Stimulated activated CD8-positive, alpha-beta memory T cell treated with anti-CD3 and anti-CD28 coated beads, Interleukin-7, amount 100 ng/mL, for 4 hours (primary cell): ENCODE measurements at regions not wholly inside any gene's neighbourhood (a gene's known extent, or its start where the extent isn't known, plus 50 kb on each side); places are given as distances from the start of the nearest gene placed in this dataset.

Experiments used
- DNase-seq, 2 donors: peaks; one replicate each; pipeline ENCODE4 v3.0.0-alpha.2; 2020; ENCODE audit warnings: low read depth in 2 of 2

DNA sequence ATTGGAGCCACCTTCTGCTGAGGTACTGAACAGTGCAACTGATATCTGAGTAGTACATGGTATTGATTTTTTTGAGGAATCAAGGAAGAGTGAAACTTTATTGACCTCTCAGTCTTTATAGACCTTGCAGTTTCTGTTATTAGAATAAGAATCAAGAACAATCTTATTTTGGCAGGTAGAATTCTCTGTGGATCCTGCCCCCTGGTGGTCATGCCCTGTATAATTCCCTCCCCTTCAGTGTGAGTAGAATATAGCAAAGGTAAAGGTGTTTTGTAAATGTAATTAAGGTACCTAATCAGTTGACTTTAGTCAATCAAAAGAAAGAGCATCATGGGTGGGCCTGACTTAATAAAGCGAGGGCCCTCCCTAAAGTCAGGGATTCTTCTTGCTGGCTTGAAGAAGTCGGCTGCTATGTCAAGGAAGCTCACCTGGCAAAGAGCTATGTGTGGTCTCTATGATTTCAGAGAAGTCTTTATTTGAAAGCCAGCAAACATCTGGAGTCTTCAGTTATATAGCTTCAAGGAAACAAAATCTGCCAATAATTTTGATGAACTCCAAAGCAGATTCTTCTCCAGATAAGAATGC is 142.8 kb downstream of the LSM5 start:
- DNase-seq, result no peak

DNA sequence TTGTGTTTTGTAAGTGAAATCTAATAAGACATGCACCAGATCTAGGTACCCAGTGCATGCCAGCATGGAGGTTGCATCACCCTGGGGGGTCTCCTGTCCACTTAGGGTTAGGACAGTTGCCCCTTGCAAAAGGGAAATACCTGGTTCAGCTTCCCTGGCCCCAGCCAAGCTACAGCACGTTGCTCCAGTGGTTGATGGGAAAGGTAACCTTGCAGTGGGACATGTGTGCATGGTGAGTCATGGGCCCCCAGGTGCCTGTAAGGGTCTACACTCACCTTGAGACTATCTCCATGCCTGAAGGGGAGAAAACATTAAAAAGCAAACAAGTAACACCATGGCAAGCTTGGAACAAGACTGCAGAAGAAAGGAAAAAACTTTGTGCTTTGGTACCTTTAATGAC is 143.9 kb downstream of the LSM5 start:
- DNase-seq, result no peak

DNA sequence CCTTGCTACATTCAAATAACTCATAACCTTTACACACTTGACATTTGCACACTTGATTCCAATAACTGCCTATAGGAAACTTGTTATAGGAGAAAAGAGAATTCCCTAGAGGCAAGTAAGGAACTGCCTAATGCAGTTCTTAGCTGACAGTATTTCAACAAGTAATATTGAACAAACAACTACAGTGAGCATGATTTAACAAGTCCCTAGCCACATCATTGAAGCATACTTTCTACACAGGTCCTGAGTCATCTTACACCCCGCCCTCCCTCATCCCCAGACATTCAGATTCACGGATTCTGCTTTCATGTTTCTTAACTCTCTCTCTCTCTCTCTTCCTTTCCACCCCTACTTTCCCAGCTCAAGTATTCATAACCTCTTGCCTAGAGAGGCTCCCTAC is 153.5 kb downstream of the LSM5 start:
- no peak for DNase-seq

DNA sequence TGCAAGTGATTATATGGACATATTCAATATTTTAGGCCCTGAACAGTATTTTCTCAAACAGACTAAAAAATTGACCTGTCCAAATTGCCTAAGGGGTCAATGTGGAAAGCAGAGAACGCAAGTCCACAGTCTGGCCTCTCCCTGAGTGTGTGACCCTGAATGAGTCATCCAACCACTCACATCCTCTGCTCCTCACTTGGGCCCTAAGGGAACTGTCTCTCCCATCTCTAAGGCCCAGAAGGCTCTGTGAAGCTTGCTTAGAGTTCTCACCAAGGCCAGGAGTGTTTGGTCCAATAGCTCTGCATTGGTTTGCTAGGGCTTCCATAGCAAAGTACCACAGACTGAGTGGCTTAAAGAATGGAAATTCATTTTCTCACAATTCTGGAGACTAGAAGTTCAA is 155.1 kb downstream of the LSM5 start:
- no peak for DNase-seq

DNA sequence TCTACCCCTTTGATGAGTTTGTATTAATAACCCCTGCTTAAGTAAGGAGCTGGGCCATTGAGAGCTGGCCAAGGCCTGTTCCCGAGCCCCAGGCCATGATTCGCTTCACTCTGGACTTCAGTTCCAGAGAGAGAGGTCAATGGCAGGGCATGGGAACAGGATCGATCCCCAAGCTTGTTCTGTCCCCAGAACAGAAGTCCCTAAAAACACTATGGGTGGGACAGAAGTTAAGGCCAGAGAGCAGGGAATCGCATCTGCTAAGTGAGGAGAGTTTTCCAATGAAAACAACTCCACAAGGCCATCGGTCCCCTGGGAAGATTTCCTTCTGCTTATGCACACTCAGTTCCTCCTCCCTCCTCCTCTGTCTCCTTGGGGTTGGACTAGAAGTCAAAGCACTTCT is 159.6 kb downstream of the LSM5 start:
- DNase-seq, result no peak

DNA sequence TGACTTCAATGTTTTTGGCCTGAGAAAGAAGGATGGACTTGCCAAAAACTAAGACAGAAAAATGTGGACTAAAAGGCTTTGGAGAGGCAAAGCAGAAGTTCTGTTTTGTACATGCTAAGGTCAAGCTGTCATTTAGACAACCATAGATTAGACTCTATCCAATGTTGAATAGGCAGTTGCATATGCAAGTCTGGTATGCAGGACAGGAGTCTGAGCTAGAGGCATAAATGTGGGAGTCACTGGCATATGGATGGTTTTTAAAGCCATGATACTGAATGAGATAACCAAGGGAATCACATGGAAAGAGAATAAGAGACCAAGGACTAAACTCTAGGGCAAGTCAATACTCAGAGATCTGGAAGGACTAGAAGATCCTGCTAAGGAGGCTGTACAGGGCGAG is 164.1 kb downstream of the LSM5 start:
- no peak for DNase-seq

DNA sequence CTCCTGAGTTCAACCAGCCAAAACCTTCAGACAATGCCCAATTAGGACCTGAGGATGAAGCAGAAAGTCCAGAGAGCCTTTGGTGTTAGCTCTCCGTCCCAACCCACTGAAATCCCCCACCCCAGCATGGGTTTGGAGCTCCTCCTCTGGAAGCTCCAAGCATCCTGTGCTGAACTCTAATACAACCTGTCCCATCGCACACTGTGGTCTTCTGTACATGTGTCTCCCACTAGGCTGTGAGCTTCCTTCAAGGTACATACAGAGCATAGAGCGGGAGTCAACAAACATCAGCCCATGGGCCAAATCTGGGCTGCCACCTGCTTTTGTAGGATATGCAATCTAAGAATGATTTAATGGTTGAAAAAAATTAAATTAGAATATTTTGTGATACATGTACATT is 166.5 kb downstream of the LSM5 start:
- DNase-seq, result no peak

DNA sequence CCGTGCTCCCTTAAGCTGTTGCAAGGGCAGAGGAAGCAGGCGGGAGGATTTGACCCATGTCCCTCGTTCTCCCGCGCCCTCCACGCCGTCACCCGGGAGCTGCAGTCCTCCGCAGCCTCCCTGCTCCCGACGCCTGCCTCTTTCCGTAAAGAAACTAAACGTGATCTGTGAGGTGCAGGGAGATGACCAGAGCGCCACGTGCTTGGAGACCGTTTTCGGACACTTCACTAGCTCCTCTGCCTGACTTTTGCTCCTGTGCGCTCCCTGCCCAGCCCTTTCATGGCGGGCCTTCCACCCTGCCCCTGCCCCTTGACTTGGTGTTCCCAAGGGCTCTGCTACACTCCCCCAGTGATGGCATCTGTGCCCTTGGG is 171.2 kb downstream of the LSM5 start:
- no peak for DNase-seq

DNA sequence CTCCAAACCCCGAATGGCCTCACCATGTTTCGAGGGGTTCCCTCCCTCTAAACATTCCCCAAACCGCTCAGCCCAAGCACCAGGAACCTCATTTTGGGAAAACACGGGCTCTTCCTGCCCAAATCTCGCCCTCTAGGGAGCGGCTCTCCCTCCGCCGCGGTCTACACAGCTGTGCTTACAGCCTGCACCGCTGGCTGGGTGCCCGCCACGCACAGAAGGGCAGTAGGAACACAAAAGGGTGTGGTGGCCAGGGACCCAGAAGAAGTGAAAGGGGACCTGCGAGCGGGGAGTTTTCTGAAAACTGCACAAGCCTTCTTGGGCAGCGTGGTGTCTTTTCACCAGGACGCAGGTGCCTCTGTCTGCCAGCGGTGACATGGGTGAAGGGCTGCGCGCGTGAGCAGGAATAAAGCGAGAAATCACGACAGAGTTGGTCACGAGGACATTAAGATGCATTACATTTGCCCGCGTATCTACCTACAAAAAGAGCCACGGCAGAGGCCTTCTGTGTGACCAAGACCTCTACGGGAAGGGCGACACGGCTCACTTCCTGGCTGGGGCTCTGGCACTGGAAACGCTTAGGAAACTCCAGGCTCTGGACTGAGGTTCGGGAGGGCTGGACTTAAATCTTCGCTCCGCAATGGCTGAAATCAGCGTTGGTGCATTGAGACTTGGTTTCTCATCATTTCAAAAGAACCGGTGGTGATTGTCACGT is 171.7 kb downstream of the LSM5 start:
- no peak for DNase-seq

DNA sequence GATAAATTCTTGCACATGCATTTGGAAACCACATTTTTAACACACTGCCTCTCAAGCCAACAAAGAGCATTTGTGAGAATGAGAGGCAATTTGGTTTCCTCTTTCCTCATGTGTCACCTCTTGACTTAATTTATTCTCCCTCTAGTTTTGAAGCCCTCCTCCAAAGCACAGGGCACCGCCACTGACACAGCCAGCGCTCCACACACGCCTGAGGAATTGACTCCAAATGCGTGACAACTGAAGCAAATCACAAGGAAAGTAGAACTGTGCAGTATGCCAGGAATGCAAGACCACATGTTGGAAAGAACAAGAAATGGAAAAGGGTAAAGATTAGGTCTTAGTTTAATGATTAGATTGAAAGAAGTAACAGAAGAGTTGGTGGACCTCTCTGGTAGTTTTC is 173.3 kb downstream of the LSM5 start:
- DNase-seq, result no peak

DNA sequence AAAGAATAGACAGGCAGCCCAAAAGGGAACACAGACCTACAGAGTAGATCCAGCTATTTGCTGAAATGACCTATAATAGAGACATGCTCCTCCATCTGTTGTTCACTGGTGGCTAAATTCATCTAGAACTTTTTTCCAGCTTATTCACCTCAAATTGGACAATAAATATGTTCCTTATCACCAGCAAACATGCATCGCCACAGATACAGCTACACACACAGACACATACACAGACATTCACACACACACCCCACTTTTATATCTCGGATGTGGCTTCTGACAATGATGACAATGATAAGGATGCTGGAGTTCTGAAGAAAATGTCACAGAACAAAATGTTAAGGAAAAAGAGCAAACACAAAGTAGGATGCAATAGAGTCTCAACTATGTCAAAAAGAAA is 175.4 kb downstream of the LSM5 start:
- no peak for DNase-seq

DNA sequence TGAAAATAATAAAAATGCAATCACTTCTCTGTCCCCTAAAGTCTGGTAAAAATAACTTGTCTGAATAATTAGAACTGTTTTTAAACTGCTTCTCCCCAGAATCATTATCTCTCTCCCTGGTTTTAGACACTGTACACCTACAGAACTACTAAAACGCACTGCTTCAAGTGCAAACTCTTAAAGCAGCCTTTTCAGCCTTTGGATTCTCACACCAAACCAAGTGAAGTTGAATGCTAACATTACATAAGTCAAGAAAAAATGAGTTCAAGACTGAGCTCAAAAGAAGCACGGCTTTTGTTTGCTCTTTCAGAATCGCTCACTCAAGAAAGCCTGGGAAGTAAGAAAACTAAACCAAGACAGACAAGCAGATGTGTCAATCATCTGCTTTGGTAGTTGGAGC is 188.8 kb downstream of the LSM5 start:
- no peak for DNase-seq

DNA sequence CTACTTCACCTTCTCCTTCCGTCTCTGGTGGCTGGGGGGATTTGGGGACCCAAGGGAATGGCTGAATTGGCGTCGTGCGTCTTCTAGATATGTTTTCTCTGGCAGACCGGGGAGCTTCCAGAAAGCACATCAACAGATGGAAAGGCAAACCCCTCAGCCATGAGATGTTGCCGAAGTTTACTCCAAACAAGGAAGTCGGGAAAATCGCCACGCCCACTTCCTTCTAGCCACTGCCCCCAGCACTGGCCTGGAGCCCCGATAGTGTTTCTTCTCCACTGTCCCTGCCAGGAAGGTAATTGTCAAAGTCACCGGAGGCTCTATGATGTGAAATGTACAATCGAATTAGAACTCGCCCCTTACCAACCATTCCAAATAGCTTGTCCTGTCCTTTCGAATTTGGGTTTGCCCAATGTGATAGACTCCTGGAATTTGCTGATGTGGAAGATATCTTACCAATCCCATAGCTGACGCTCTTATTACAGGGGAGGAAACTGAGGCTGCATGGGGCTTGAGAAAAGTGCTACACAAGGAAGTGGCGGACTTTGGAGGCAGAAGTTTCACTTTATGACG is 191.0 kb downstream of the LSM5 start:
- DNase-seq, result no peak

DNA sequence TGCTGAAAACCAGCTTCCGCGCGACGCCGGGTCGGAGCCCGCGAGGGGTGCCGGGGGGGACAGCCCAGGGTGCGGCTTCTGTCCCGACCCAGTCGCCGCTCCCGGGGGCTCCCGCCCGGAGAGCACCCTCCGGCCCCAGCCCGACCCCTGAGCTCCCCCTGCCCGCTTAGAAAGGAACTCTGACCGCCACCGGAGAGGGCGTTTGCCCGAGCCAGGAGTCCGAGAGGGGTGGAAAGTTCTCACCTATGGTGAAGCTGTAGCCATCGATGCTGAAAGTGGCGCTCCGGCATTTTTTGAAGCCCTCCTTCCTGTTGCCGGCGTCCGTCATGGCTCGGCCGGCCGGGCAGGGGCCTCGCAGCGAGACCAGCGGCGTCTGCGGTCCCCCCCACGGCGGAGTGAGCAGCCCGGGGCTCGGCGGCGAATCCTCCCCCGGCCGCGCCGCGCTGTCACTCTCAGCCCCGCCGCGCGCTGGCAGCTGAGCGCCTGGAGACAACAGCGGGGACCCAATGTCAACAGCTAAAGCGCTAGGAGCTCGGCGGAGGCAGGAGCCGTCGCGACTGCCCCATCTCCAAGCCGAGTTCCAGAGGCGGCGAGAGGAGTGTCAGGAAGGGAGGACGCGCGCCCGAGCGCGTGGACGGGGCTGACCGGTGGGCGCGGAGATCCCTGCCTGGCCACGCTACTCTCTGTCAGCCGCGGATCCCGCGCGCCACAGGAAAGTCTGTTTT is 191.6 kb downstream of the LSM5 start:
- no peak for DNase-seq

DNA sequence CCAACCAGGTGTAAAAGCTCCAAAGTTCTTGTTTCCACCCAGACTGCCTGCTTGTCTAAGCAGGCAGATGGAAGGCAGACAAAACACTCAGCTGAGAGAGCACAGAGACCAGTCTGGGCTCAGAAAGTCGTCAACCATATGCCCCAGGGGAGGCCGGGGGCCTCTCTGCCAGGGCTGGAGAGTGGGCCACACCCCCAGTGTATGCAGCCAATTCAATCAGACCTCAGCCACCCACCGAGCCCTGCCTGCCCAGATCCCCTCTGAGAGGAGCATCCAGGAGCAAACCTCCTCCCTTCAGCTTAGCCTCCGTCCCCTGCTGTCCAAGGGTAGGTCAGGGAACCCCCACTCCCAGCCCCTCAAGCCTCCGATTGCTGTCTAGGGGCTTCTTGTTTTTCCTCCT is 196.3 kb downstream of the LSM5 start:
- no peak for DNase-seq

DNA sequence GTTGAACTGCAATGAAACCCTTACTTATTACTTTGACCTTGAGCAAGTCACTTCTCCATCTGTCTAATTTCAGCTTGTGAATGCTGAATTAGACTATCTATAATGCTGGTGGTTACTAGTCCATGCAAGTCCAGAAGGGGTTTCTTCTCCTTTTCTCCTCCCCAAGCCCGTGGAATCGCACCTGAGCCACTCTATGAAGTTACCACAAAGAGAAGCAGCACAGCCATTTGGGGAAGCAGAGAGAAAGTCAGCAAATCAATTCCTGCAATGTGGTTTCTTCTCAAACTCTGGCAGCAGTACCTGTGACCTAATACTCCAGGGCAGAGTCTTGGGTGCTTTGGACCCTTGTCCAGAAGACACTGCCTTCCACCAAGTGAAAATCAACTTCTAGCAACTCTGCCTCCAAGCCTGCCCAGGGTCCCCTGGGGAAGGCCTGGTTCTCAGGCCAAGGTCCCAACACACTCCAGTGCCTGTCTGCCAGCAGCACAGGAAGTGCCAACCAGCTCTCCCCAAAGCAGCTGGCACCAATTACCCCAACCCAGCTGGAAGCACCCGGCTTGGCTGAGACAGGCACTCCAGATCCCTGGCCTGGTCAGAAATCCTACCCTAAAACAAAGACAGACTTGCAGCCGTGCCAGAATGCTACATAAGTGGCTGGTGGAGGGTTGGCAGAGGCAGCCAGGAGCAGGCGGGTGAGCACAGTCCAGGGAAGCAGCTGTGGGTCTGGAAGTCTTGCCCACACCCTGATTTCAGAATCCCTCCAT is 200.3 kb downstream of the LSM5 start:
- no peak for DNase-seq

DNA sequence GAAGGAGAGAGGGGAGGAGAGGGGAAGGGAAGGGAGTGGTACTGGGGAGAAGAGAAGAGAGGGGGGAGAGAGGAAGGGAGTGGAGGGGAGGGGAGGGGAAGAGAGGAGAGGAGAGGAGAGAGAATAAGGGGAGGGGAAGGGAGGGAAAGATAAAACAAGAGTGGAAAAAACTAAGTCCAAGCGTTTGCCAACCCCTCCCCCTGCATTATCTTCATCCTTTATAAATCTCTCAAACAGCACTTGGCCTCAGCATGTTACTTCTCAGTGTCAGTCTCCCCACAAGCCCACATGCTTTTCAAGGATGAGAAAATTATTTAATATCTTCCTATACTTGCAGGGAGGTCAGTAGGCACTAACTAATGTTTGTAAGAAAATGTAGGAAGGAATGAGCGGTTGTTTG is 204.5 kb downstream of the LSM5 start:
- no peak for DNase-seq

DNA sequence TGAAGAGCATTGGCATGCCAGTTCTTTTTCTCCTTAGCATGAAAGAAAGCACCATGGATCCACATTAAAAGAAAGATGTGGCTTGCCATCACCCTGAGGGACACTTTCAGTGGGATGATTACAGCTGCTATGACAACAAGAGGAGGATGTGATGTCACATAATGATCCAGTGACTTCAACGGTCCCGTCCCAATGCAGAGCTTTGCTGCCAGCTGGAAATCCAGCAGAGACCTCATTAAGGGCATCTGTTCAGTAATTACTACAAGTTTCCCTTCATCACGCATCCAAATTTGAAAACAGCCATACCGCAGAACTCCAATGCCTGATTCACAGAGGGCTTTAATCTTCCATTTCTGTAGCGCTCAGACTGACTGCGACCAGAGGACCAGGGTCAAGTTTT is 206.6 kb downstream of the LSM5 start:
- no peak for DNase-seq

DNA sequence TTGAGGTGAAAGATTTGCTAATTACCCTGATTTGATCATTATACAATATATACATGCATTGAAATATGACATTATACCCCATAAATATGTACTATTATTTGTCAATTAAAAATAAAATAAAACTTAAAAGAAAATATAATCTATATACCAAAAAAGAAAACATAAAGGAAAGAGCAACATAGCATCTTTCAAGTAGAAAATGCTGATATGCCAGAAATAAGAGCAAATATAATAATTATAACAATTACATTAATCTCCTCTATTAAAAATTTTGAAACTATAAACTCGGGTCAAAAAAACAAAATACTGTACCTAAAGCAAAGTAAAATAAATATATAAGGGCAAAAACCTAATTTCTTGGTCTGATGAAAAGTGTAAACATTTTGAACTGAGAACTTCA is 209.3 kb upstream of the PDE1C start:
- no peak for DNase-seq

DNA sequence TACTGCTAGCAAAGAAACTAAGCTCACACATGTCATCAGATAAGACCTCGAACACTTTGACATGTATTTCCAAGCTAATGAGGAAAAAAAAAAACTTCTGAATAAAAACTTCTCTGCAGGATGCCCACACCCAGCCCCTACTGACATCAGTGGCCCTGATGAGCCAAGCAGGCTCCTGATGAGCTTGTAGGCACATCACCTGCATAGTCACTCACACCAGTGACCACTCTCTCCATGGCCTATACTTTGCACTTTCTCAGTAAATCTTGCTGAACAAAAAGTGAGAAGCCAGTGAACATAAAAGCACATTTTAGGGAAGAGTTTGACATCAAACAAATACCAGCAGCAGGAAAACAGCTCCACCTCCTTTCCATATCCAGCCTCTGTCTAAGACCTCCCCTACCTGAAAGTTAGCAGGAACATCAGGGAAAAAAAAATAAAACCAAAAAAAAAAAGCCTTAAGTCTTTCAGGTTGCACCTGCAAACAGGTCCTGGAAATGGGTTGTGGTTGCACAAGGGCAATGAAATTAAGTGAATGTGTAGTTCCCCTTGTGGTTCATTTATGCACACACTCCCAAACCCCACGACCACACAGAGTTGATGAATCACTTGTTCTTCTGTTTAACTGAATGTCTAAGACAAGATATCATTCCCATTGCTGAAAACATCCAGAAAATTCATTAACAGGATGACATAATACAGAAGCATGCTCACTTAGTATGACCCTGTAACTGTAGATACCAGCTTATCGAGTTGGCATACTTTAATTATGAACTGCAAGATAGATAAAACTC is 205.2 kb upstream of the PDE1C start:
- no peak for DNase-seq

DNA sequence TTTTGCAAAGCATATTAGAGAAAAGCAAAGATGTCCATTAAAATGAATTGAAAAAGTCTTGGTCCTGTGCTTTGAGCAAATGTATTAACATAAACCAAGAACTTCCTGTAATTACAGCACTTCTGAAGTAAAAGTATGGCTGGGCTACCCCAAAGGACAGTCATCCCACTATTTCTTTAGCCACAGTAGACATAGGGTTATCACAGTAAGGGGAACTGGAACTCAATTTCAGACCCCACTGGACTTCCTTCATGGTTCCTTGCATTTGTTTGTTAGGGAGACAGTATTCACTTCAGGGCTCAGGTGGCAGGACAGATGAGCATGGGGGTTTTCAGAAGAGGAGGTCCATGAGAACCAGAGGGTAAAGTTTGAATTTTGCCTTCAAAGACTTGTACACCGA is 203.1 kb upstream of the PDE1C start:
- DNase-seq, result no peak
